Uterus (tissue), 2 donors: ENCODE measurements at regions not wholly inside any gene's neighbourhood (a gene's known extent, or its start where the extent isn't known, plus 50 kb on each side); places are given as distances from the start of the nearest gene placed in this dataset.

Source experiments
- POLR2A ChIP-seq, 2 donors: fragments of 450-650 bp; IDR thresholded peaks; one replicate each; pipeline ENCODE4 v1.6.1; 2016; ENCODE audit warnings: antibody characterized with exemption in 2 of 2, mild to moderate bottlenecking in 1 of 2, moderate library complexity in 1 of 2
- TF ChIP-seq, protein P1 (sequence below), 4 experiments: fragments of 200-600 bp in 2 of 4; fragments of 450-650 bp in 2 of 4; sonication (generic) in 2 of 4; IDR thresholded peaks; one replicate each; pipeline ENCODE4 v1.5.1; 2016 to 2019; ENCODE audit warnings: antibody characterized with exemption in 4 of 4, mild to moderate bottlenecking in 2 of 4, moderate library complexity in 1 of 4

DNA sequence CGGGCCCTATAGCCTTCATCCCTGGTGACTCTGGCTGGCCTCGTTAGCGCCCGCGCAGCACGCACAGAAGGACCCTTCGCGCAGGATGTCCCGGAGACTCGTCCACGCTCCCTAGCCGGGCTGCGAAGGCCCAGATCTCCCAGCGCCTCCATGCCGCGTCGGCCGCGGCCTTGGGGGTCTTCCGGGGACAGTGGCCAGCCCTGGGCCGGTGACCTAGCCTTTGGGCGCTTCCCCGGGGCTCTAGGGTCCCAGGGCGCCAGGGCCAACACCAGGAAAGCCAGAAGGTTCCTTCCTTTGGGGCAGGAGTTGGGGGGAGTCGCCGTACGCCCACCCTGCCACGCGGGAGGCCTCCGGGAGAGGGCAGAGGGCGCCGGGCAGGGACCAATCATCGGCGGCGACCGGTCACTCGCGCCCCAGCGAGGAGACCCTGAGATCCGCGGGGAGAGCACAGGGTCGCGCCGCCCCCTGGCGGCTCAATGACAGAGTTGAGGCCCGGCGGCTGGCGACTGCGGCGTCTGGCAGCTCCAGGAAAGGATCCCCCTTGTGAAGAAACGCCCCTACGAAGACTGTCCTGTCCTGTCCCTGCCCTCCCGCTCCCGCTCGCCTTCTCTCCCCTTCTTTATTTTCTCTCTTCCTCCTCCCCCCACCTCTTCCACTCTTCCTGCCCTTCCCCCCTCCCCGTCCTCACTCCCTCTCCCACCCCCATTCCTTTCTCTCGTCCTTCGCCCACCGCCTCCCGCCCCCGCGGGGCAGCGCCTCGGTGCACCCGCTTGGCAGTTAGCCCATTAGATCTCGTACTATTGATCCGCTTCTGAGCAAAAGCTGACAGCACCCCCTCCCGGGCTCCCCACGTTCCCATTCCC lies 62.3 kb upstream of the LBX1 start:
- no peak for TF ChIP-seq POLR2A (IDR thresholded peaks at IDR 0.05)
- TF ChIP-seq, protein P1, sequence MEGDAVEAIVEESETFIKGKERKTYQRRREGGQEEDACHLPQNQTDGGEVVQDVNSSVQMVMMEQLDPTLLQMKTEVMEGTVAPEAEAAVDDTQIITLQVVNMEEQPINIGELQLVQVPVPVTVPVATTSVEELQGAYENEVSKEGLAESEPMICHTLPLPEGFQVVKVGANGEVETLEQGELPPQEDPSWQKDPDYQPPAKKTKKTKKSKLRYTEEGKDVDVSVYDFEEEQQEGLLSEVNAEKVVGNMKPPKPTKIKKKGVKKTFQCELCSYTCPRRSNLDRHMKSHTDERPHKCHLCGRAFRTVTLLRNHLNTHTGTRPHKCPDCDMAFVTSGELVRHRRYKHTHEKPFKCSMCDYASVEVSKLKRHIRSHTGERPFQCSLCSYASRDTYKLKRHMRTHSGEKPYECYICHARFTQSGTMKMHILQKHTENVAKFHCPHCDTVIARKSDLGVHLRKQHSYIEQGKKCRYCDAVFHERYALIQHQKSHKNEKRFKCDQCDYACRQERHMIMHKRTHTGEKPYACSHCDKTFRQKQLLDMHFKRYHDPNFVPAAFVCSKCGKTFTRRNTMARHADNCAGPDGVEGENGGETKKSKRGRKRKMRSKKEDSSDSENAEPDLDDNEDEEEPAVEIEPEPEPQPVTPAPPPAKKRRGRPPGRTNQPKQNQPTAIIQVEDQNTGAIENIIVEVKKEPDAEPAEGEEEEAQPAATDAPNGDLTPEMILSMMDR (IDR thresholded peaks at IDR 0.05) = peak in 3 of 4 experiments; percentile 53 to 56 (median 55)
